ENCODE measurements at regions not wholly inside any gene's neighbourhood (a gene's known extent, or its start where the extent isn't known, plus 50 kb on each side); places are given as distances from the start of the nearest gene placed in this dataset.

- Histone ChIP-seq H3K9me3 (no peaks in the 10 kb centered on the region), H3K4me3 (no peak overlapping the region), H3K27ac (no peak overlapping the region), H3K27me3 (no peaks in the 10 kb centered on the region), H3K4me1 (no peaks in the 10 kb centered on the region), H3K36me3 (no peaks in the 10 kb centered on the region)
- TF ChIP-seq CTCF (IDR thresholded peaks at IDR 0.05) = no peak
- intact Hi-C loops (cut with DNase I; ENCODE audit: low total_unique reads) = no loop called here
- no peak for DNase-seq
Measured at GRCh38 chr2:48886919-48887318, 131.4 kb upstream of the LHCGR start.

GRCh38 chr2:48885841-48886240 lies 130.3 kb upstream of the LHCGR start:
- Histone ChIP-seq H3K36me3 (no peaks in the 10 kb centered on the region), H3K27ac (no peak overlapping the region), H3K4me3 (no peak overlapping the region), H3K4me1 (no peaks in the 10 kb centered on the region), H3K9me3 (no peaks in the 10 kb centered on the region), H3K27me3 (no peaks in the 10 kb centered on the region)
- intact Hi-C loops (cut with DNase I; ENCODE audit: low total_unique reads) = no loop called here
- DNase-seq = no peak
- no peak for TF ChIP-seq CTCF (IDR thresholded peaks at IDR 0.05)

GRCh38 chr2:48883661-48884060 lies 128.1 kb upstream of the LHCGR start:
- DNase-seq = no peak
- intact Hi-C loops (cut with DNase I; ENCODE audit: low total_unique reads) = no loop called here

GRCh38 chr2:48874282-48874681 lies 118.8 kb upstream of the LHCGR start:
- intact Hi-C loops (cut with DNase I; ENCODE audit: low total_unique reads) = no loop called here
- no peak for TF ChIP-seq CTCF (IDR thresholded peaks at IDR 0.05)
- no peak for DNase-seq
- Histone ChIP-seq H3K27ac (no peak overlapping the region), H3K9me3 (no peaks in the 10 kb centered on the region), H3K36me3 (no peaks in the 10 kb centered on the region), H3K4me3 (no peak overlapping the region), H3K27me3 (no peaks in the 10 kb centered on the region), H3K4me1 (no peaks in the 10 kb centered on the region)

More at GRCh38 chr2:48883661-48884060, 128.1 kb upstream of the LHCGR start:
- no peak for TF ChIP-seq CTCF (IDR thresholded peaks at IDR 0.05)
- Histone ChIP-seq H3K27me3 (no peaks in the 10 kb centered on the region), H3K9me3 (no peaks in the 10 kb centered on the region), H3K4me1 (no peaks in the 10 kb centered on the region), H3K36me3 (no peaks in the 10 kb centered on the region), H3K27ac (no peak overlapping the region), H3K4me3 (no peak overlapping the region)

GRCh38 chr2:48873666-48874065 lies 118.1 kb upstream of the LHCGR start:
- no peak overlapping the region for H3K27ac ChIP-seq
- no peaks in the 10 kb centered on the region for H3K27me3 ChIP-seq
- H3K4me1 ChIP-seq = no peaks in the 10 kb centered on the region
- DNase-seq = no peak
- no peaks in the 10 kb centered on the region for H3K36me3 ChIP-seq
- no peaks in the 10 kb centered on the region for H3K9me3 ChIP-seq
- intact Hi-C loops (cut with DNase I; ENCODE audit: low total_unique reads) = no loop called here
- no peak for TF ChIP-seq CTCF (IDR thresholded peaks at IDR 0.05)
- no peak overlapping the region for H3K4me3 ChIP-seq

- Histone ChIP-seq H3K9me3 (no peaks in the 10 kb centered on the region), H3K27ac (no peak overlapping the region), H3K4me1 (no peaks in the 10 kb centered on the region), H3K36me3 (no peaks in the 10 kb centered on the region), H3K27me3 (no peaks in the 10 kb centered on the region), H3K4me3 (no peak overlapping the region)
- intact Hi-C loops (cut with DNase I; ENCODE audit: low total_unique reads) = no loop called here
- TF ChIP-seq CTCF (IDR thresholded peaks at IDR 0.05) = no peak
- no peak for DNase-seq
Measured at GRCh38 chr2:48870942-48871341, 115.4 kb upstream of the LHCGR start.

All from tibial artery (tissue), 4 donors.